Activated T-helper 1 cell treated with anti-CD3 and anti-CD28 coated beads, Interleukin-12 subunit alpha, Interleukin-12 subunit beta, Interleukin-2, Interleukin-4 antibody, amounts not matched to agents 30 ng/mL and 10 ng/mL and 1 ng/mL, durations not matched to agents 14 hours and 24 hours and 36 hours (primary cell): ENCODE measurements at regions not wholly inside any gene's neighbourhood (a gene's known extent, or its start where the extent isn't known, plus 50 kb on each side); places are given as distances from the start of the nearest gene placed in this dataset.
"Not testable (repeated sequence)": the region's sequence is repeated elsewhere in the genome, so short reads cannot be mapped to it uniquely, and the experiment has no call there.

ENCODE experiments used
- DNase-seq: peaks from one replicate; pipeline ENCODE4 v3.0.0; 2021; ENCODE audit warnings: low spot score
- H3K27ac Mint-ChIP-seq: one replicate; pipeline ENCODE4 v1.8.0; 2021; ENCODE audit warnings: mild to moderate bottlenecking, mixed read lengths
- H3K27me3 Mint-ChIP-seq: one replicate; pipeline ENCODE4 v1.8.0; 2022; ENCODE audit warnings: mild to moderate bottlenecking, moderate library complexity, mixed read lengths; ENCODE audit not compliant: insufficient read depth
- H3K36me3 Mint-ChIP-seq: one replicate; pipeline ENCODE4 v1.8.0; 2021; ENCODE audit warnings: low read depth, mixed read lengths
- H3K4me1 Mint-ChIP-seq: one replicate; pipeline ENCODE4 v1.8.0; 2021; ENCODE audit warnings: low read depth, mixed read lengths
- H3K4me3 Mint-ChIP-seq: one replicate; pipeline ENCODE4 v1.8.0; 2021; ENCODE audit warnings: mild to moderate bottlenecking, moderate library complexity, mixed read lengths
- H3K9me3 Mint-ChIP-seq: one replicate; pipeline ENCODE4 v1.8.0; 2021; ENCODE audit warnings: mixed read lengths
- intact Hi-C: fragments of 100-400 bp; cut with micrococcal nuclease; formaldehyde crosslinking; loops from one replicate; pipeline ENCODE4 v1.15.1; 2024

DNA sequence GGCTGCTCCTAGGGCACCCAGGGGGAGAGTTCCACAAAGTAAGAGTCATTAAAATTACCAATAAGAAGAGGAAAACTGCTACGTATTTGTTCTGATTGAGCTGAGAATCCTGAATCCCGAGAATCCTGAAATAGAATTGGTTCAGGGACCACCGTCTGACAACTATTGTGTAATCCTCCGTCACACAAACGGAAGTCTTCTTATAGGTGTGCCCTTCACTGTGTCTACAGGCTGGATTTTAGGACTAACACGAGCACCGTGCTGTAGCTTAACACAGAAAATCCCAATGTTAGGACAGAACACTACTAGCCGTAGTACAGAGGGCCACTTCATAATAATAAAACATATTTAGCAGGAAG is 50.6 kb upstream of the RNF182 start:
- peak overlapping the region; percentile 66 for H3K4me3 Mint-ChIP-seq
- peaks cover 16% of the 10 kb centered on the region for H3K4me1 Mint-ChIP-seq
- intact Hi-C loops = loop anchor here (5.0 kb wide), 1 partner anchor 62 kb away; the partner anchor contains the start of gene MCUR1
- DNase-seq = no peak
- H3K36me3 Mint-ChIP-seq = no peaks in the 10 kb centered on the region
- H3K27ac Mint-ChIP-seq = no peak overlapping the region
- H3K9me3 Mint-ChIP-seq = peaks cover 8% of the 10 kb centered on the region
- H3K27me3 Mint-ChIP-seq = peaks cover 12% of the 10 kb centered on the region

DNA sequence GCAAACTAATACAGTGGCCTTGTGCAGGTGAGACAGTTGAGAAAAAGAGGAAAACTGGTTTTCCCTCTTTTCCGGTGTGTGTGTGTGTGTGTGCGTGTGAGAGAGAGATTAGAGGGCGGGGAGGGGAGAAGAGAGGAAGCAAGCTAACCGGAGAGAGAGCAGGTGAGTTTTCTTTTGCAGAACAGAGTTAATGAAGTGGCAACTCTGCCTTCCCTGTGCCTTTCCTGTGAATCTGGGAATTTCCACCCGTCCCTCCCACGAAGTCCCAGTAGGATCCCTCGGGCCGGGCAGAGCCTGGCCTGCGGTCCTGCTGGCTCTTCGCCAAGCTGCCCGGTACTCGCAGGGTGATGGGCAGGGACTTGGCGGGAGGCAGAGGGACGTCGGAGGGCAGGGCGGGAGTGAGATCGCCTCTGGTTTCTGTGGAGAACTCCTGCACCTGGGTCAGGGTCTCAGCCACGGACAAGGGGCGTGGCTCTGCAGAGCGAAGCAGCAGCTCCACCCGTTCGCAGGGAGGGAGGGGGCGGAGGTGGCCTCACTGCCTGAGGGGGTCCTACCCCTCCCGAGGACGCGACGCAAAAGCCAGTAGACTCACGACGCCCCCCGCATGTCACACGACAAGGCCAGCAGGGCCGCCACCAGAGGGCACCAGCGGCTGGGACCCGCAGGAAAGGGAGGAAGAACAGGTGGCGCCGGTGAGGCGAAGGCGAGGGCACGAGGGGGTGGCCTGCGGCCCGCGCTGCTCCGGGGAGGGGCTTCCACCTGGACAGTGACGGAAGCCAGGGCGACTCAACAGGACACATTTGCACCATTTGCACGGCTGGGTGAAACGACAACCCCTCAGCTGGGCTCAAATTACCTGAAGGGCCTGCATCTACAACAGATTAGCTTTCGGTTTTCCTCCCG is 51.2 kb upstream of the RNF182 start:
- DNase-seq = peak; percentile 50
- intact Hi-C loops = loop anchor here (5.0 kb wide), 1 partner anchor 61 kb away; the partner anchor contains the start of gene MCUR1
- Mint-ChIP-seq H3K36me3 (no peaks in the 10 kb centered on the region), H3K4me1 (peaks cover 16% of the 10 kb centered on the region), H3K4me3 (peak overlapping the region; percentile 66), H3K9me3 (peaks cover 8% of the 10 kb centered on the region), H3K27ac (no peak overlapping the region), H3K27me3 (peaks cover 12% of the 10 kb centered on the region)

DNA sequence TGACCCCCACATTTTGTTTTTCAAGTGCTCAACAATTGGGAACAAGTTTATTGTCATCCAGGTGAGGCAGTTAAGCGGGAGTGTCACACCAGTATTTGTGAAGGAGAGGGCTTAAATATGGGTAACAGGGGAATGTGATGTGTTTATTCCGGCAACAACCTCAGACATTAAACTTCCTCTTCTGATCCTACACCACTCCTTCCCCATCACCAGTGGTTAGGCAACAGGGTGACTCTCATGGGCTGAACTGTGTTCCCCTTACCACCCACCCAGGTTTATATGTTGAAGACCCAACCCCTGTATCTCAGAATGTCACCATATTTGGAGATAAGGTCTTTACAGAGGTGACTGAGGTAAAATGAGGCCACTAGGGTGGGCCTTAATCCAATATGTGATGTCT is 52.1 kb upstream of the RNF182 start:
- peaks cover under 1% of the 10 kb centered on the region for H3K9me3 Mint-ChIP-seq
- no peak overlapping the region for H3K27ac Mint-ChIP-seq
- peaks cover 8% of the 10 kb centered on the region for H3K27me3 Mint-ChIP-seq
- H3K4me1 Mint-ChIP-seq = peaks cover 16% of the 10 kb centered on the region
- H3K4me3 Mint-ChIP-seq = peak overlapping the region; percentile 66
- DNase-seq = no peak
- H3K36me3 Mint-ChIP-seq = no peaks in the 10 kb centered on the region
- intact Hi-C loops = loop anchor here (5.0 kb wide), 1 partner anchor 60 kb away; the partner anchor contains the start of gene MCUR1

DNA sequence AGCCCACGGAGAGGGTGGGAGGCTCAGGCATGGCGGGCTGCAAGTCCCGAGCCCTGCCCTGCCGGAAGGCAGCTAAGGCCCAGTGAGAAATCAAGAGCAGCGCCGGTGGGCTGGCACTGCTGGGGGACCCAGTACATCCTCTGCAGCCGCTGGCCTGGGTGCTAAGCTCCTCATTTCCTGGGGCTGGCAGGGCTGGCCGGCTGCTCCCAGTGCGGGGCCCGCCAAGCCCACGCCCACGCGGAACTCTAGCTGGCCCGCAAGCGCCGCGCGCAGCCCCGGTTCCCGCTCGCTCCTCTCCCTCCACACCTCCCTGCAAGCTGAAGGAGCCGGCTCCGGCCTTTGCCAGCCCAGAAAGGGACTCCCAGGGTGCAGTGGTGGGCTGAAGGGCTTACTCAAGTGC is 52.7 kb upstream of the RNF182 start:
- H3K4me1 Mint-ChIP-seq = peaks cover 16% of the 10 kb centered on the region
- intact Hi-C loops = loop anchor here (5.0 kb wide), 1 partner anchor 60 kb away; the partner anchor contains the start of gene MCUR1
- H3K4me3 Mint-ChIP-seq, H3K9me3 Mint-ChIP-seq, H3K36me3 Mint-ChIP-seq, H3K27ac Mint-ChIP-seq, H3K27me3 Mint-ChIP-seq, DNase-seq: not testable (repeated sequence)

DNA sequence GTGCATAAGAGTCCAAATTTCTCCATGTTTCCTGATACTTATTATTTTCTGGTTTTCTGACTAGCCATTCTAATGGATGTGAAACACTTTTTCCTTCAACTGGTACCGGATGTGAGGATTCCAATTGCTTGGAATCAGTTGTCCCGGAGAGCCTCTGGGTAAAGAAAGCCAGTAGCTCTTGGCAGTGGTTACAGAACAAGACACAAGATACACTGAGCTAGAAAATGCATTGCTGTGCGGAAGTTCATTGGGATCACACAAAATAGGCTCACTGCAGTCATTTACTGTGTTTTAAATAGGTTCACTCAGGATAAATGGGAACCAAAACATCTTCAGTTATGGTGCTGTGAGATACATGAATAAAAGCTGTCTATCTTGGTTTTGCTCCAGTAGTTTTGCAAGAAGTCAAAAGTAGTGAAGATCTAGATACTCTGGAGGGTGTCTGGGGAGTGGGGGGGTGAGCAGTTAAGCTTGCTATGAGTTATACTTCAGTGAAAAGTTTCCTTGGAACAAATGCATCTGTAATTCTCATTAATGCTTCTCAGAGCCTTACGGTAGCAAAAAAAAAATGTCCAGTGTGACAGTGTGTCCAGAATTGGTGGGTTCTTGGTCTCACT is 54.4 kb upstream of the RNF182 start:
- intact Hi-C loops = loop anchor here (5.0 kb wide), 1 partner anchor 58 kb away; the partner anchor contains the start of gene MCUR1
- Mint-ChIP-seq H3K4me1 (peaks cover 16% of the 10 kb centered on the region), H3K36me3 (no peaks in the 10 kb centered on the region), H3K27ac (no peak overlapping the region), H3K9me3 (no peaks in the 10 kb centered on the region), H3K4me3 (no peak overlapping the region), H3K27me3 (peaks cover 6% of the 10 kb centered on the region)
- no peak for DNase-seq

DNA sequence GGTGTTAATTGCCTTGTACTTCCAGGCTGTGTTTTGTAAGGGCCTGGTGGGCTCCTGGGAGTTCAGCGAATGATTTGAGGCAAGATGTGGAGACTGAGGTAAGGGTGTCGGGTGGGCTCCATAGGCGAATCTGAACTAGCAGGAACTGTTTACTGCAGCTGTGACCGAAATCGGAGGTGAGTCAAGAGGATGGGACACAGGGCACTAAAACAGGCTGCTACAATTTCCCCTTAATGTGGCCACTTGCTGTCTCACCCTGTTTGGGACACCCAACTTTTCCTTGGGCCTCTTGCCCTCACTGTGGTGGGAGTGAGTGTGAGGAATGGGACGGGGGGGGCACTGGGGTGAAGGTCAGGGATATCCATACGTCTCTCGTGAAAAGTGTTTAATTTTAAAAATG is 53.9 kb upstream of the MCUR1 start:
- H3K36me3 Mint-ChIP-seq = no peaks in the 10 kb centered on the region
- H3K4me1 Mint-ChIP-seq = peaks cover 4% of the 10 kb centered on the region
- H3K27ac Mint-ChIP-seq = no peak overlapping the region
- no peaks in the 10 kb centered on the region for H3K9me3 Mint-ChIP-seq
- intact Hi-C loops = no loop called here
- no peak overlapping the region for H3K4me3 Mint-ChIP-seq
- H3K27me3 Mint-ChIP-seq = peaks cover 17% of the 10 kb centered on the region
- no peak for DNase-seq

DNA sequence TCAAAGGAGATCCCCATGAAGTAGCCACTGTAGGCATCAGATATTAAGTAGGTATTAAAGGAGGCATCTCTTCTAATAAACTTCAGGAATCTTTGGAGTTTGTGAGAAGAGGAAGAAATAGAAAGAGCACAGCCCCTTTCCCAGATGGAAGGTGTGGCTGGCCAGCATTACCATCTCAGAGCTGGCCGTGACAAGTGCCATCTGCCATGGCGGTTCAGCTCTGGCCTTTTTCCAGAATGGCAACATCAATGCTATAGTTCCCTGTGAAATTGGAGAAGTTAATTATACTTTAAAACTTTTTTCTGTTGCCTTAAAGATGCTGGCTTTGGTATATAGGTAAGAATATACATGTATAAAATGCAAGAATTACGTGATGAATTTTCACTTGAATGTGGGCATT is 51.9 kb upstream of the MCUR1 start:
- intact Hi-C loops = no loop called here
- no peak for DNase-seq
- Mint-ChIP-seq H3K4me1 (no peaks in the 10 kb centered on the region), H3K9me3 (no peaks in the 10 kb centered on the region), H3K27me3 (peaks cover 23% of the 10 kb centered on the region), H3K4me3 (no peak overlapping the region), H3K36me3 (no peaks in the 10 kb centered on the region), H3K27ac (no peak overlapping the region)

DNA sequence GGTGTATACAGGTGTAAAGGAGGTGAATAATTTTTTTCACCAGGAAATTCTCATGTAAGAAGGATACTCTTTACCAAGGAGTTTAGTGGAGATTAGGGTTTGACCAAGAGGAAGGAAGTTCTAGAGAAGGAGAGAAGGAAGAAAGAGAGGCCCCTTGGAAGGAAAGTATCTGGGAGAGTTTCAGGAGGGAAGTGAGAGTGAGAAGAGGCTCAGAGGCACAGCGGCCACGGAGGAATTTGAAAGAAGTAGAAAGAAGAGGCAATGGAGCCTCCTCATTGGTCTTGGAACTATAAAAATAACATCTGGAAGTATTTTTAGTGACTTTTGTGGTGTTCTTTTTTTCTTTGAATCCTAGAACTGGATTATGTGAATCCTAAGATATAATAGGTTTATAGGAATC is 50.8 kb upstream of the MCUR1 start:
- H3K4me1 Mint-ChIP-seq = no peaks in the 10 kb centered on the region
- no peaks in the 10 kb centered on the region for H3K36me3 Mint-ChIP-seq
- H3K4me3 Mint-ChIP-seq = no peak overlapping the region
- H3K9me3 Mint-ChIP-seq = no peaks in the 10 kb centered on the region
- DNase-seq = no peak
- H3K27me3 Mint-ChIP-seq = peaks cover 29% of the 10 kb centered on the region
- intact Hi-C loops = no loop called here
- no peak overlapping the region for H3K27ac Mint-ChIP-seq

DNA sequence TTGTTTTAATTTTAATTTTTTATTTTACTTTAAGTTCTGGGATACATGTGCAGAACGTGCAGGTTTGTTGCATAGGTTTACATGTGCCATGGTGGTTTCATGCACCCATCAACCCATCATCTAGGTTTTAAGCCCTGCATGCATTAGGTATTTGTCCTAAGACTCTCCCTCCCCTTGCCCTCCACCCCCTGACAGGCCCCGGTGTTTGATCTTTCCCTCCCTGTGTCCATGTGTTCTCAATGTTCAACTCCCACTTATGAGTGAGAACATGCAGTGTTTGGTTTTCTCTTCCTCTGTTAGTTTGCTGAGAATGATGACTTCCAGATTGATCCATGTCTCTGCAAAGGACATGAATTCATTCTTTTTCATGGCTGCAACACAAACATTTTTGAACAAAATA is 50.3 kb upstream of the MCUR1 start:
- H3K36me3 Mint-ChIP-seq, H3K4me3 Mint-ChIP-seq, H3K27ac Mint-ChIP-seq: not testable (repeated sequence)

More for the DNA sequence above, 50.3 kb upstream of the MCUR1 start:
- H3K4me1 Mint-ChIP-seq, H3K9me3 Mint-ChIP-seq, intact Hi-C loops, DNase-seq: not testable (repeated sequence)
- peaks cover 30% of the 10 kb centered on the region for H3K27me3 Mint-ChIP-seq
